ENCODE measurements at regions not wholly inside any gene's neighbourhood (a gene's known extent, or its start where the extent isn't known, plus 50 kb on each side); places are given as distances from the start of the nearest gene placed in this dataset.

DNA sequence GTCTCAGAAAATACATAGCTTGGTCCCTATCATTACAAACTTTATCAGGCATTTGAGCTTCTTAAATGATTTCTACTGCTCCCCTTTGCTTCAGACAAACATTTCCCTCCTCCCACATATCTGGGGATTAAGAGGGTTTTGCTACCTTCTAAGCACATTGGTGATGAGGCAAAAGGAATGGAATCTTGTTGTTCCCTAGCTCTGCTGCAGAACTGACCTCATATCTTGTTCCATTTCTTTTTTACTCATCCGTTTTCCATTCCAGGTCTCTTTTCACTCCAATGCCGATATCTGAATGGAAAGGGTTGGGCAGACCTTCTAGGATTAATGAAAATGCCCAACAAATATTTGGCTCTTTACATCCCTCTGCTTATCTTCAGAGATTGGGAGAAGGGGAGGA lies 444.6 kb downstream of the ZNF608 start:
- no peak overlapping the region for H4K8ac ChIP-seq (replicated peaks; ENCODE audit: insufficient read length, low read depth, low read length)
- no peaks in the 10 kb centered on the region for H3K79me2 ChIP-seq (ENCODE audit: insufficient read depth, low read length)
- no peaks in the 10 kb centered on the region for H3K4me1 ChIP-seq (ENCODE audit: insufficient read depth, low read length)
- WGBS (ENCODE audit: extremely low coverage, insufficient read length, low lambda C conversion rate) = no CpG with 5 or more reads among the region's 2 CpGs
- no peak overlapping the region for H3K56ac ChIP-seq (ENCODE audit: insufficient read length, low read depth, low read length)
- no peak overlapping the region for H3K9ac ChIP-seq (ENCODE audit: extremely low read depth, insufficient read length, low read length)
- no peaks in the 10 kb centered on the region for H3K9me3 ChIP-seq (ENCODE audit: control insufficient read depth, low read depth, low read length)
- H2AK5ac ChIP-seq (ENCODE audit: insufficient read length, low read length) = no peak overlapping the region
- H2AFZ ChIP-seq (ENCODE audit: low read length) = no peak overlapping the region
- H3K4me2 ChIP-seq (ENCODE audit: insufficient read depth, insufficient read length, low read length) = no peak overlapping the region
- no peaks in the 10 kb centered on the region for H3K79me1 ChIP-seq (ENCODE audit: insufficient read depth, low read depth, low read length, poor library complexity, severe bottlenecking)
- H2BK20ac ChIP-seq (ENCODE audit: low read depth, low read length, poor library complexity, severe bottlenecking) = no peak overlapping the region
- H3K18ac ChIP-seq (ENCODE audit: insufficient read length, low read depth, low read length) = no peak overlapping the region
- no peak overlapping the region for H3T11ph ChIP-seq (ENCODE audit: low read length)
- no peak overlapping the region for H2BK15ac ChIP-seq (ENCODE audit: low read depth, low read length)
- Mint-ChIP-seq H3K9me3 (no peaks in the 10 kb centered on the region; a peak in 2 of 5 replicates), H3K27ac (0 out of 7 replicates have a peak overlapping the region, but pooled peaks of 1 of the 3 experiments have one; percentile 58), H3K36me3 (ENCODE audit: insufficient read depth in 1 of 3, low read depth in 3 of 3) (peaks cover 0 to 8% (median 0%) of the 10 kb centered on the region in 3 experiments; a peak in 3 of 7 replicates), H3K27me3 (ENCODE audit: low read depth) (no peaks in the 10 kb centered on the region), H3K4me3 (no peak overlapping the region), H3K4me1 (peaks cover 6 to 11% of the 10 kb centered on the region in 2 experiments)
- no peak overlapping the region for H4K5ac ChIP-seq (ENCODE audit: insufficient read length, low read depth, low read length)
- H3K27me3 ChIP-seq (ENCODE audit: insufficient read depth, low read length) = no peaks in the 10 kb centered on the region
- H4K91ac ChIP-seq (ENCODE audit: insufficient read length, low read depth, low read length) = no peak overlapping the region
- H2BK12ac ChIP-seq (ENCODE audit: insufficient read length, low read depth, low read length) = no peak overlapping the region
- H2BK5ac ChIP-seq (ENCODE audit: insufficient read length, low read length) = no peak overlapping the region
- no peak overlapping the region for H3K14ac ChIP-seq (ENCODE audit: insufficient read depth, low read length)
- H3K4ac ChIP-seq (ENCODE audit: low read depth, low read length) = no peak overlapping the region
- no peak overlapping the region for H3K27ac ChIP-seq (ENCODE audit: insufficient read length, low read depth, low read length)
- no peak overlapping the region for H2BK120ac ChIP-seq (ENCODE audit: low read depth, low read length, poor library complexity, severe bottlenecking)
- H4K20me1 ChIP-seq (ENCODE audit: control insufficient read depth, insufficient read depth, insufficient read length) = no peaks in the 10 kb centered on the region
- TF ChIP-seq, protein P1, sequence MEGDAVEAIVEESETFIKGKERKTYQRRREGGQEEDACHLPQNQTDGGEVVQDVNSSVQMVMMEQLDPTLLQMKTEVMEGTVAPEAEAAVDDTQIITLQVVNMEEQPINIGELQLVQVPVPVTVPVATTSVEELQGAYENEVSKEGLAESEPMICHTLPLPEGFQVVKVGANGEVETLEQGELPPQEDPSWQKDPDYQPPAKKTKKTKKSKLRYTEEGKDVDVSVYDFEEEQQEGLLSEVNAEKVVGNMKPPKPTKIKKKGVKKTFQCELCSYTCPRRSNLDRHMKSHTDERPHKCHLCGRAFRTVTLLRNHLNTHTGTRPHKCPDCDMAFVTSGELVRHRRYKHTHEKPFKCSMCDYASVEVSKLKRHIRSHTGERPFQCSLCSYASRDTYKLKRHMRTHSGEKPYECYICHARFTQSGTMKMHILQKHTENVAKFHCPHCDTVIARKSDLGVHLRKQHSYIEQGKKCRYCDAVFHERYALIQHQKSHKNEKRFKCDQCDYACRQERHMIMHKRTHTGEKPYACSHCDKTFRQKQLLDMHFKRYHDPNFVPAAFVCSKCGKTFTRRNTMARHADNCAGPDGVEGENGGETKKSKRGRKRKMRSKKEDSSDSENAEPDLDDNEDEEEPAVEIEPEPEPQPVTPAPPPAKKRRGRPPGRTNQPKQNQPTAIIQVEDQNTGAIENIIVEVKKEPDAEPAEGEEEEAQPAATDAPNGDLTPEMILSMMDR (conservative IDR thresholded peaks at IDR 0.05) = no peak
- no peak for DNase-seq
- H3K23me2 ChIP-seq (ENCODE audit: insufficient read length, low read depth, low read length, poor library complexity, severe bottlenecking) = no peaks in the 10 kb centered on the region
- H3K23ac ChIP-seq (ENCODE audit: insufficient read length, low read depth, low read length) = no peak overlapping the region
